ENCODE measurements at regions not wholly inside any gene's neighbourhood (a gene's known extent, or its start where the extent isn't known, plus 50 kb on each side); places are given as distances from the start of the nearest gene placed in this dataset.

DNA sequence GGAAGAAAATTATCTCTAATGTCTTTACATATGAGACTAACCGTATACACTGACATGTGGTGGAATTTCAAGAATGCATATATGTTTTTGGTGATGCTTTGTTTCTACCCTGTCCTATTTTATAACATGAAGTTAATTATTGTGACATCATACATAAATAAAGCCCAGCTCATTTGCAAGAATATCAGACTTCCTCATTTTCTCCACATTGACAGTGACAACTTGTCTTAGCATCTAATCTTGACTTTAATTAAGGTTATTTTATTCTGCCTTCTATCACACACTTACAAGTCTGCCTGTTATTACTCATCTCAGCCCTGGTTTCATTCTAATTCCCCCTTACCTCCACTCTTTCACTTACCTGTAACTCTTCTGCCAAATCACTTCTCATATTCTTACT is 140.6 kb upstream of the STARD13 start:
- TF ChIP-seq POLR2AphosphoS5 (IDR thresholded peaks at IDR 0.05) (no peak), POLR2A (IDR thresholded peaks at IDR 0.05) (no peak)
- TF ChIP-seq, protein P1, sequence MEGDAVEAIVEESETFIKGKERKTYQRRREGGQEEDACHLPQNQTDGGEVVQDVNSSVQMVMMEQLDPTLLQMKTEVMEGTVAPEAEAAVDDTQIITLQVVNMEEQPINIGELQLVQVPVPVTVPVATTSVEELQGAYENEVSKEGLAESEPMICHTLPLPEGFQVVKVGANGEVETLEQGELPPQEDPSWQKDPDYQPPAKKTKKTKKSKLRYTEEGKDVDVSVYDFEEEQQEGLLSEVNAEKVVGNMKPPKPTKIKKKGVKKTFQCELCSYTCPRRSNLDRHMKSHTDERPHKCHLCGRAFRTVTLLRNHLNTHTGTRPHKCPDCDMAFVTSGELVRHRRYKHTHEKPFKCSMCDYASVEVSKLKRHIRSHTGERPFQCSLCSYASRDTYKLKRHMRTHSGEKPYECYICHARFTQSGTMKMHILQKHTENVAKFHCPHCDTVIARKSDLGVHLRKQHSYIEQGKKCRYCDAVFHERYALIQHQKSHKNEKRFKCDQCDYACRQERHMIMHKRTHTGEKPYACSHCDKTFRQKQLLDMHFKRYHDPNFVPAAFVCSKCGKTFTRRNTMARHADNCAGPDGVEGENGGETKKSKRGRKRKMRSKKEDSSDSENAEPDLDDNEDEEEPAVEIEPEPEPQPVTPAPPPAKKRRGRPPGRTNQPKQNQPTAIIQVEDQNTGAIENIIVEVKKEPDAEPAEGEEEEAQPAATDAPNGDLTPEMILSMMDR (IDR thresholded peaks at IDR 0.05), result no peak
- Histone ChIP-seq H3K36me3 (no peaks in the 10 kb centered on the region), H3K27me3 (replicated peaks; ENCODE audit: insufficient read depth) (no peaks in the 10 kb centered on the region), H3K27ac (no peak overlapping the region), H3K9me3 (no peaks in the 10 kb centered on the region), H3K4me3 (no peak overlapping the region), H3K4me1 (replicated peaks) (no peaks in the 10 kb centered on the region)
- DNase-seq (ENCODE audit: low spot score), result no peak
- 95% methylated on average over 1 of the region's 1 CpG for WGBS
- intact Hi-C loops (cut with DNase I), result no loop called here

DNA sequence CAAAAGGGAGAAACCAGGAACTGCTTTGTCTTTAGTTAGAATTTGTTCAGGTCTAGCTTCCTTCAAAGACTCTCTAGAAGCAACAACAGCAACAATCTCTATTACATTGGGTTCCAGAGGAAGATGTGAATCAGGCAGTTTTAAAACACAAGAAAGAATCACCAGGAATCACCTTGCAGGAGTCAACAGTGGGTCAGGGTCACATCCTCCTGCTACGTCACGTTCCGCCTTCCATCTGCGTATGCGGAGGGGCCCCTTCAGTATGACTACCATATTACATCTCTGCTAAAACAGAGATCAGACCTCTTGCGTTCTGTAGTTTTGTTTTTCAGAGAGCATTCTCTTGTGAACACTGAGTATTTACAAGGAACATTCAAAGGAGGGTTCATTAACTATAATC is 147.8 kb upstream of the STARD13 start:
- Histone ChIP-seq H3K27me3 (replicated peaks; ENCODE audit: insufficient read depth) (no peaks in the 10 kb centered on the region), H3K9me3 (no peaks in the 10 kb centered on the region), H3K36me3 (no peaks in the 10 kb centered on the region), H3K27ac (no peak overlapping the region), H3K4me1 (replicated peaks) (no peaks in the 10 kb centered on the region), H3K4me3 (no peak overlapping the region)
- 93% methylated on average over 6 of the region's 6 CpGs for WGBS
- TF ChIP-seq, protein P1 (IDR thresholded peaks at IDR 0.05), result no peak
- TF ChIP-seq POLR2AphosphoS5 (IDR thresholded peaks at IDR 0.05) (no peak), POLR2A (IDR thresholded peaks at IDR 0.05) (no peak)
- no peak for DNase-seq (ENCODE audit: low spot score)
- intact Hi-C loops (cut with DNase I), result no loop called here

DNA sequence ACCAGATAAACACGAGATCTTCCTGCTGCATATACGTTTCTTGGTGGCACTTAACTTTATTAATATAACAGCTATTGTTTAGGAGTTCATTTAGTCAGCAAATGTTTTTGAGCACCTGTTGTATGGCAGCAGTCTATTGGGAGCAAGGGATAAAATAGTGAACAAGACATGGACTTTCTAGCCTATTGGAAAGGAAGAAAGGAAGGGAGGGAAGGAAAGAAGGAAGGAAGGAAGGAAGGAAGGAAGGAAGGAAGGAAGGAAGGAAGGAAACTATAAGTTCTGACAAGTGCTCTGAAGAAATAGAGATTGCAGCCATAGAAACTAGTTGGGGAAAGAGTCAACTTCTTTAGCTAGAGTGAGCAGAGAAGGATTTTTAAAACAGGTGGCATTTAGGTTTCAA is 149.1 kb upstream of the STARD13 start:
- intact Hi-C loops (cut with DNase I), result no loop called here
- Histone ChIP-seq H3K4me1 (replicated peaks) (no peaks in the 10 kb centered on the region), H3K36me3 (no peaks in the 10 kb centered on the region), H3K27ac (no peak overlapping the region), H3K27me3 (replicated peaks; ENCODE audit: insufficient read depth) (no peaks in the 10 kb centered on the region), H3K9me3 (no peaks in the 10 kb centered on the region), H3K4me3 (no peak overlapping the region)
- 98% methylated on average over 2 of the region's 2 CpGs for WGBS
- no peak for TF ChIP-seq POLR2AphosphoS5 (IDR thresholded peaks at IDR 0.05)
- TF ChIP-seq POLR2A (IDR thresholded peaks at IDR 0.05), result no peak
- TF ChIP-seq, protein P1 (IDR thresholded peaks at IDR 0.05), result no peak
- no peak for DNase-seq (ENCODE audit: low spot score)

DNA sequence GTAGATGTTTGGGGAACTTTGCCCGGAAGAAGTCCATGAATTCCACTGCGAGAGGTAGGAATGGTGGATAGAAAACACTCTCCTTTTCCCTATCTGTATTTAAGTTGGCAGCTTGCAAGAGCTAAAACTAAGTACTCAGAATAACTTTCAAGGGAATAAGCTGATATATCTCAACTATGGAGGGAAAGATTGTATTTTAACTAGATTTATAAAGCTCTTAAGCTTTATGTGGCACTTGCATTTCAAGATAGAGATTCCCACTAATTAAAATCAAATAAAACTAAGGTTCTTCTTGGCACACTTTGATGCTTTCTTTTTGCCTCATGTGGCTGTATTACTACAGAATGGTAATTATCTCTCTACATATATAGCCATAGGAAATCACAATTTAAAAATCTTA is 149.7 kb upstream of the STARD13 start:
- 88% methylated on average over 2 of the region's 2 CpGs for WGBS

DNA sequence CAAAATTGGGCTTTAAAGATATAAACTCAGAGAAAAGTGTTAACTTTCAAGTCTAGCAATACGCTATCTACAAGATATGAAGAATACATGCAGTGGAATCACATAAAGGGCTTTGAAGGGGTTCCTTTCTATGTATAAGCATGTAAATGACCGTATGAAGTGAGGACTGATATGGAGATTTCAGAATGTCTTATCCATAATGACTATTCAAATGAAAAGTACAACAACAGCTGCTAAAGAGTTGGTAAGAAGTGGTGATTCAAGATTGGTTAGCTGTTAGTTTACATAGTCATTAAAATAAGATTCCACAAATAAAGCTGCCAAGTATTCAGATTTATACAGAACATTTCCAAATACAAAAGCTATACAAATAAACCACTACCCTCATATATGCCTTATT is 153.4 kb upstream of the STARD13 start:
- Histone ChIP-seq H3K27me3 (replicated peaks; ENCODE audit: insufficient read depth) (no peaks in the 10 kb centered on the region), H3K9me3 (no peaks in the 10 kb centered on the region), H3K36me3 (no peaks in the 10 kb centered on the region), H3K4me3 (no peak overlapping the region), H3K4me1 (replicated peaks) (no peaks in the 10 kb centered on the region), H3K27ac (no peak overlapping the region)
- TF ChIP-seq, protein P1 (IDR thresholded peaks at IDR 0.05), result no peak
- TF ChIP-seq POLR2AphosphoS5 (IDR thresholded peaks at IDR 0.05), result no peak
- TF ChIP-seq POLR2A (IDR thresholded peaks at IDR 0.05), result no peak
- WGBS, result 84% methylated on average over 2 of the region's 2 CpGs
- no peak for DNase-seq (ENCODE audit: low spot score)
- intact Hi-C loops (cut with DNase I), result no loop called here

More for the DNA sequence above, 149.7 kb upstream of the STARD13 start:
- Histone ChIP-seq H3K27me3 (replicated peaks; ENCODE audit: insufficient read depth) (no peaks in the 10 kb centered on the region), H3K36me3 (no peaks in the 10 kb centered on the region), H3K4me1 (replicated peaks) (no peaks in the 10 kb centered on the region), H3K4me3 (no peak overlapping the region), H3K27ac (no peak overlapping the region), H3K9me3 (no peaks in the 10 kb centered on the region)
- intact Hi-C loops (cut with DNase I), result no loop called here
- TF ChIP-seq, protein P1 (IDR thresholded peaks at IDR 0.05), result no peak
- no peak for TF ChIP-seq POLR2A (IDR thresholded peaks at IDR 0.05)
- TF ChIP-seq POLR2AphosphoS5 (IDR thresholded peaks at IDR 0.05), result no peak
- no peak for DNase-seq (ENCODE audit: low spot score)
